Epithelial cell of proximal tubule (primary cell): ENCODE measurements at regions not wholly inside any gene's neighbourhood (a gene's known extent, or its start where the extent isn't known, plus 50 kb on each side); places are given as distances from the start of the nearest gene placed in this dataset.

Experiments
- DNase-seq: peaks from one replicate; pipeline ENCODE4 v3.0.0-alpha.2; 2011; ENCODE audit warnings: low read depth
- H3K4me3 ChIP-seq: 2 replicates; pipeline ENCODE4 v1.5.1; 2011; ENCODE audit warnings: low read depth, mild to moderate bottlenecking, low read length
- CTCF ChIP-seq: conservative IDR thresholded peaks from 2 replicates; pipeline ENCODE4 v1.5.1; 2012; ENCODE audit warnings: low read depth, mild to moderate bottlenecking, low read length

DNA sequence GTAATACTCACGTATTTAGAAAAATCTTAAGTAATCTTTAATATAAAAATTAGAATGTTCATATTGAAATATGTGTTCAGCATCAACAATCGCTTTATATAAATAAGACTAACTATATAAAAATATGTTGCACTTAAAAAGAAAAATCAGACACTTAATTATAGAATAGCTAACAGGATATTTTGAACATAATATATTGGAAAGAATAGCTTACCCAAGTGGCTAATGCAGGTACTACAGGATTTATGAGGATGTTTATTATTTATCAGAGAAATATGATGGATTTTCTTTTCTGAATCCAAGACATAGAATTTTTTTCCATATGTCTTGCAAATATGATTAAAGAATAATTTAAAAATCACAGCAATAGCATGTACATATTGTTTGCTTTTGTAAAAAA, 567.9 kb upstream of the GBE1 start:
- no peak for DNase-seq
- TF ChIP-seq CTCF: peak; percentile 36
- no peak overlapping the region for H3K4me3 ChIP-seq

DNA sequence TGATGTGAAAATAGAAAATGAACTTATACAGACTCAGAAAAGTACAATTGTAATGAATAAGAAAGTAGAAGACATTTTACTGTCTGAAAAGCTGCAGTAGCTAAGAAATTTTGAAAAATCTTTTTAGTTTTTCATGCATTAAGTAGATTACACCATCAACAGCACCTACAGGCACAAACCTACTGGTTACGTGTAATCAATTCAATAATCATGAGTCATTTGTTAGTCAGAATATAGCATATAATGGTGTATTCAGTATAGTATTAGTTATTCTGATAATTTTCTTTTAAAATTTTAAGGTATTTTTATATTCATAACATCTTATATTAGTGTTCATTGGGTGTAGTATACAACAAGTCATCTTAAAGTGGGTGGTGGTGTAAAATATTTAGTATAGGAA, 550.5 kb upstream of the GBE1 start:
- H3K4me3 ChIP-seq: no peak overlapping the region
- no peak for DNase-seq
- no peak for TF ChIP-seq CTCF

DNA sequence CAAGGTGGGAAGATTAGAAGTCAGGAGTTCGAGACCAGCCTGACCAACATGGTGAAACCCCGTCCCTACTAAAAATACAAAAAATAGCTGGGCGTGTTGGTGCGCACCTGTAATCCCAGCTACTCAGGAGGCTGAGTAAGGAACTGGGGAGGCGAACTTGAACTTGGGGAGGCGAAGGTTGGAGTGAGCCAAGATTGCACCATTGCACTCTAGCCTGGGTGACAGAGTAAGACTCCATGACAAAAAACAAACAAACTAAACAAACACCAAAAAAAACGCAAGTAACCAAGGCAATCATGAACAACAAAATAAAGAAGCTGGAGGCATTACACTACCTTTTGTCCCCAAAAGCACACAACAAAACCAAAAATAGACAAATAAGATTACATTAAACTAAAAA, 547.3 kb upstream of the GBE1 start:
- no peak for DNase-seq
- TF ChIP-seq CTCF: no peak
- no peak overlapping the region for H3K4me3 ChIP-seq

GRCh38 chr3:82306189-82306588, 544.7 kb upstream of the GBE1 start:
- DNase-seq: no peak
- TF ChIP-seq CTCF: no peak
- no peak overlapping the region for H3K4me3 ChIP-seq

DNA sequence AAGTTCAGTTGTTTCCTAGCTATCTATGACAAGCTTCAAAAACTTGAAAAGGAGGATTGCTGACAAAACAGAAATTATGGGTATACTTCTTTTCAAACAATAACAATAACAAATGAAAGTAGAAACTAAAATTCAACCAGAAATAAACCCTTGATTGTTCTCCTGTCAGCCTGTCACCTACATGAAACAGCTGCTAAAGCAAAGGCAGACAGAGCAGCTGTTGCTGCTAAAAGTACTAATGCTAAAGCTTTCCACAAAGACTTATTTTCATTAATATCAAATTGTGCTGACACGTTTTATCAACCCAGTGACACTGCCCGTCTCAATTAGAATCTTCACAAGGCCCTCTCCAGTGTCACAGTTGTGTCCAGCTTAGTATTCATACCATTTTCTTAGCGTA, 533.2 kb upstream of the GBE1 start:
- no peak for DNase-seq
- TF ChIP-seq CTCF: no peak
- H3K4me3 ChIP-seq: no peak overlapping the region

GRCh38 chr3:82293867-82294266, 532.4 kb upstream of the GBE1 start:
- H3K4me3 ChIP-seq: no peak overlapping the region
- DNase-seq: no peak
- TF ChIP-seq CTCF: no peak

DNA sequence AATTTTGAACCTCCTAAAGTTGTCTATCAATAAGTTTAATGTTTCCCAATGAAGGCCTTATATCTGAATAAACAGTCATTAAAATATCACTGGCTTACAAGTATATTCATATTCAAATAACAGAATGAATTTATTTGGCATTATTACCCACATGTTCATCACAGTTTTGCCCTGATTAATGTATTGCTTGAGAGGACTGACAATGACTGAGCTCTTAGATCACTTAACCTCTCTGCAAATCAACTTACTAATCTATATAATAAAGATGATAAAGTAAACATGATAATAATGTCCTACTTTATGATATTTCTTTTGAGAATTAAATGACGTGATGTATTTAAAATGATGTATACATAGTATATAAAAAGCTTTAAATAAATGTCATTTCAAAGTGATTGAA, 532.0 kb upstream of the GBE1 start:
- no peak for DNase-seq
- no peak for TF ChIP-seq CTCF

More for the DNA sequence above, 532.0 kb upstream of the GBE1 start:
- no peak overlapping the region for H3K4me3 ChIP-seq
